ENCODE measurements at regions not wholly inside any gene's neighbourhood (a gene's known extent, or its start where the extent isn't known, plus 50 kb on each side); places are given as distances from the start of the nearest gene placed in this dataset.
"Not testable (repeated sequence)": the region's sequence is repeated elsewhere in the genome, so short reads cannot be mapped to it uniquely, and the experiment has no call there.

GRCh38 chr17:33914125-33914524 is 341.0 kb upstream of the CCL2 start:
- Mint-ChIP-seq H3K9me3 (peaks cover 0 to 5% (median 0%) of the 10 kb centered on the region in 8 donors), H3K27ac (no peak overlapping the region), H3K4me1 (peaks cover 0 to 2% (median 0%) of the 10 kb centered on the region in 4 donors), H3K36me3 (no peaks in the 10 kb centered on the region), H3K4me3 (no peak overlapping the region), H3K27me3 (peaks cover 6 to 12% of the 10 kb centered on the region in 2 donors)
- CTCF ChIA-PET (ENCODE audit: partially characterized antibody), result no interaction called here
- Histone ChIP-seq H3K36me3 (ENCODE audit: insufficient read depth, low read length) (no peaks in the 10 kb centered on the region), H3K4me1 (ENCODE audit: insufficient read depth, low read length) (no peaks in the 10 kb centered on the region), H3K27ac (ENCODE audit: low read depth, low read length) (no peak overlapping the region), H3K9me3 (ENCODE audit: control insufficient read depth in 1 of 2, low read length in 2 of 2) (no peaks in the 10 kb centered on the region), H3K27me3 (ENCODE audit: insufficient read depth, low read length) (no peaks in the 10 kb centered on the region), H3K4me3 (ENCODE audit: low read length in 2 of 2) (no peak overlapping the region)
- POLR2A ChIA-PET (ENCODE audit: partially characterized antibody), result no interaction called here
- intact Hi-C loops (cut with micrococcal nuclease), result no loop called here
- DNase-seq, result no peak

- Mint-ChIP-seq H3K4me1 (no peaks in the 10 kb centered on the region), H3K36me3 (no peaks in the 10 kb centered on the region), H3K27ac (no peak overlapping the region), H3K4me3 (no peak overlapping the region), H3K27me3 (peaks cover 7 to 12% of the 10 kb centered on the region in 2 donors), H3K9me3 (peaks cover 0 to 6% (median 0%) of the 10 kb centered on the region in 8 donors)
- DNase-seq, result no peak
- H3K9me3 ChIP-seq (ENCODE audit: control insufficient read depth in 1 of 2, low read length in 2 of 2), result no peaks in the 10 kb centered on the region
- no peaks in the 10 kb centered on the region for H3K27me3 ChIP-seq (ENCODE audit: insufficient read depth, low read length)
- H3K4me3 ChIP-seq (ENCODE audit: low read length in 2 of 2), result no peak overlapping the region
- POLR2A ChIA-PET (ENCODE audit: partially characterized antibody), result no interaction called here
- CTCF ChIA-PET (ENCODE audit: partially characterized antibody), result no interaction called here
- no peak overlapping the region for H3K27ac ChIP-seq (ENCODE audit: low read depth, low read length)
- intact Hi-C loops (cut with micrococcal nuclease), result no loop called here
- no peaks in the 10 kb centered on the region for H3K36me3 ChIP-seq (ENCODE audit: insufficient read depth, low read length)
- H3K4me1 ChIP-seq (ENCODE audit: insufficient read depth, low read length), result no peaks in the 10 kb centered on the region
Measured at GRCh38 chr17:33922971-33923370, 332.1 kb upstream of the CCL2 start.

- Histone ChIP-seq H3K36me3 (ENCODE audit: insufficient read depth, low read length) (no peaks in the 10 kb centered on the region), H3K27ac (ENCODE audit: low read depth, low read length) (no peak overlapping the region), H3K4me3 (ENCODE audit: low read length in 2 of 2) (no peak overlapping the region), H3K27me3 (ENCODE audit: insufficient read depth, low read length) (no peaks in the 10 kb centered on the region), H3K4me1 (ENCODE audit: insufficient read depth, low read length) (no peaks in the 10 kb centered on the region), H3K9me3 (ENCODE audit: control insufficient read depth in 1 of 2, low read length in 2 of 2) (no peaks in the 10 kb centered on the region)
- DNase-seq, result no peak
- ChIA-PET POLR2A (ENCODE audit: partially characterized antibody) (no interaction called here), CTCF (ENCODE audit: partially characterized antibody) (no interaction called here)
- H3K27ac Mint-ChIP-seq, result no peak overlapping the region
- no peaks in the 10 kb centered on the region for H3K36me3 Mint-ChIP-seq
- H3K9me3 Mint-ChIP-seq, result peaks cover 0 to 6% (median 0%) of the 10 kb centered on the region in 8 donors
- no peaks in the 10 kb centered on the region for H3K4me1 Mint-ChIP-seq
- H3K27me3 Mint-ChIP-seq, result peaks cover 8 to 14% of the 10 kb centered on the region in 2 donors
- H3K4me3 Mint-ChIP-seq, result no peak overlapping the region
- intact Hi-C loops (cut with micrococcal nuclease), result no loop called here
Measured at GRCh38 chr17:33924104-33924503, 331.0 kb upstream of the CCL2 start.

- intact Hi-C loops (cut with micrococcal nuclease), result no loop called here
- no peak for DNase-seq
- H3K27ac ChIP-seq (ENCODE audit: low read depth, low read length), result no peak overlapping the region
- Mint-ChIP-seq H3K27me3 (peaks cover 11 to 19% of the 10 kb centered on the region in 2 donors), H3K4me1 (no peaks in the 10 kb centered on the region), H3K9me3 (peaks cover 0 to 2% (median 0%) of the 10 kb centered on the region in 8 donors), H3K36me3 (no peaks in the 10 kb centered on the region), H3K4me3 (no peak overlapping the region), H3K27ac (no peak overlapping the region)
- H3K9me3 ChIP-seq (ENCODE audit: control insufficient read depth in 1 of 2, low read length in 2 of 2), result no peaks in the 10 kb centered on the region
- ChIA-PET POLR2A (ENCODE audit: partially characterized antibody) (no interaction called here), CTCF (ENCODE audit: partially characterized antibody) (no interaction called here)
- no peak overlapping the region for H3K4me3 ChIP-seq (ENCODE audit: low read length in 2 of 2)
- no peaks in the 10 kb centered on the region for H3K4me1 ChIP-seq (ENCODE audit: insufficient read depth, low read length)
- H3K36me3 ChIP-seq (ENCODE audit: insufficient read depth, low read length), result no peaks in the 10 kb centered on the region
- H3K27me3 ChIP-seq (ENCODE audit: insufficient read depth, low read length), result no peaks in the 10 kb centered on the region
Measured at GRCh38 chr17:33925649-33926048, 329.4 kb upstream of the CCL2 start.

GRCh38 chr17:33927732-33928133 is 327.4 kb upstream of the CCL2 start:
- Mint-ChIP-seq H3K4me3 (no peak overlapping the region), H3K27ac (no peak overlapping the region), H3K4me1 (no peaks in the 10 kb centered on the region), H3K9me3 (no peaks in the 10 kb centered on the region), H3K27me3 (peaks cover 8 to 11% of the 10 kb centered on the region in 2 donors), H3K36me3 (no peaks in the 10 kb centered on the region)
- no peaks in the 10 kb centered on the region for H3K36me3 ChIP-seq (ENCODE audit: insufficient read depth, low read length)
- intact Hi-C loops (cut with micrococcal nuclease), result no loop called here
- no peak overlapping the region for H3K27ac ChIP-seq (ENCODE audit: low read depth, low read length)
- no peak for DNase-seq
- H3K27me3 ChIP-seq (ENCODE audit: insufficient read depth, low read length), result no peaks in the 10 kb centered on the region
- no peaks in the 10 kb centered on the region for H3K9me3 ChIP-seq (ENCODE audit: control insufficient read depth in 1 of 2, low read length in 2 of 2)
- CTCF ChIA-PET (ENCODE audit: partially characterized antibody), result interaction anchor here (1.2 to 1.3 kb wide), 2 partner anchors 218 to 221 kb away, joined by 3 to 6 read pairs; no protein-coding TSS in a partner anchor
- H3K4me3 ChIP-seq (ENCODE audit: low read length in 2 of 2), result no peak overlapping the region
- H3K4me1 ChIP-seq (ENCODE audit: insufficient read depth, low read length), result no peaks in the 10 kb centered on the region
- POLR2A ChIA-PET (ENCODE audit: partially characterized antibody), result no interaction called here

- Mint-ChIP-seq H3K9me3 (no peaks in the 10 kb centered on the region), H3K4me3 (no peak overlapping the region), H3K27me3 (peaks cover 6 to 14% of the 10 kb centered on the region in 2 donors), H3K4me1 (no peaks in the 10 kb centered on the region), H3K27ac (no peak overlapping the region), H3K36me3 (no peaks in the 10 kb centered on the region)
- POLR2A ChIA-PET (ENCODE audit: partially characterized antibody), result no interaction called here
- H3K9me3 ChIP-seq (ENCODE audit: control insufficient read depth in 1 of 2, low read length in 2 of 2), result no peaks in the 10 kb centered on the region
- no peak for DNase-seq
- no peak overlapping the region for H3K4me3 ChIP-seq (ENCODE audit: low read length in 2 of 2)
- H3K27me3 ChIP-seq (ENCODE audit: insufficient read depth, low read length), result no peaks in the 10 kb centered on the region
- CTCF ChIA-PET (ENCODE audit: partially characterized antibody), result no interaction called here
- intact Hi-C loops (cut with micrococcal nuclease), result no loop called here
- no peak overlapping the region for H3K27ac ChIP-seq (ENCODE audit: low read depth, low read length)
- H3K36me3 ChIP-seq (ENCODE audit: insufficient read depth, low read length), result no peaks in the 10 kb centered on the region
- H3K4me1 ChIP-seq (ENCODE audit: insufficient read depth, low read length), result no peaks in the 10 kb centered on the region
Measured at GRCh38 chr17:33929181-33929724, 325.8 kb upstream of the CCL2 start.

- H3K27me3 Mint-ChIP-seq, result peaks cover 8 to 22% of the 10 kb centered on the region in 2 donors
Measured at GRCh38 chr17:33931148-33931814, 323.8 kb upstream of the CCL2 start.

More at GRCh38 chr17:33931148-33931814, 323.8 kb upstream of the CCL2 start:
- H3K27ac ChIP-seq (ENCODE audit: low read depth, low read length); H3K4me1 Mint-ChIP-seq; H3K36me3 Mint-ChIP-seq; H3K4me3 ChIP-seq (ENCODE audit: low read length in 2 of 2); CTCF ChIA-PET (ENCODE audit: partially characterized antibody); H3K27me3 ChIP-seq (ENCODE audit: insufficient read depth, low read length); H3K4me3 Mint-ChIP-seq; H3K9me3 ChIP-seq (ENCODE audit: control insufficient read depth in 1 of 2, low read length in 2 of 2); H3K36me3 ChIP-seq (ENCODE audit: insufficient read depth, low read length); POLR2A ChIA-PET (ENCODE audit: partially characterized antibody); H3K9me3 Mint-ChIP-seq; intact Hi-C loops (cut with micrococcal nuclease); H3K27ac Mint-ChIP-seq; H3K4me1 ChIP-seq (ENCODE audit: insufficient read depth, low read length); DNase-seq: not testable (repeated sequence)

Data from CD4-positive, alpha-beta memory T cell (primary cell).